ENCODE measurements at regions not wholly inside any gene's neighbourhood (a gene's known extent, or its start where the extent isn't known, plus 50 kb on each side); places are given as distances from the start of the nearest gene placed in this dataset.
A peak's percentile ranks its signal among the peaks of the same experiment; 100 is the strongest.

DNA sequence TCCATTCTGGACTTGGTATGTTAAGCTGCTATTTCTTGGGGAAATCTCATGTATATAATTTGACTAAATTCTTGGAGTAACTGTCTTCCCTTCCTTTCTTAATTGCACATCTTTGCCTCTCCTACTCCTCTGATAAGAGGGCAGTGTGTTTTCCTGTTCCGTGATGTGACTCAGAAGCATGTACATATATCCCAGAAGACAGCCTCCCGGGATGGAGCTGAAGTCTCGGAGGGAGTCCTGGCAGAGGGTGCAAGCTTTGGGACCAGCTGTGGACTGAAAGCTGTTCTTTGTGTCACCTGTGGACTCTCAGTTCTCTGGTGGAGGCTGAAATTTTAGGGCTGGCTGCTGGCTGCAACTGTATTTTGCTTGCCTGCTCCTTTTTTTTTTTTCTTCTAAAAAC, 54.7 kb upstream of the MGAT5 start:
- no peaks in the 10 kb centered on the region for H3K36me3 ChIP-seq
- ATAC-seq = no peak
- no peak overlapping the region for H3K4me3 ChIP-seq
- intact Hi-C loops (cut with DNase I) = loop anchor here (10.0 kb wide), 1 partner anchor 74 kb away; no protein-coding TSS in a partner anchor
- H3K27ac ChIP-seq = no peak overlapping the region
- DNase-seq = no peak
- H3K9me3 ChIP-seq = no peaks in the 10 kb centered on the region
- H3K4me1 ChIP-seq = peaks cover 9% of the 10 kb centered on the region
- no peaks in the 10 kb centered on the region for H3K27me3 ChIP-seq
- no peak for TF ChIP-seq CTCF (IDR thresholded peaks at IDR 0.05)

- no peak for TF ChIP-seq CTCF (IDR thresholded peaks at IDR 0.05)
- intact Hi-C loops (cut with DNase I) = no loop called here
- no peaks in the 10 kb centered on the region for H3K27me3 ChIP-seq
Measured at GRCh38 chr2:134200036-134200618, 53.7 kb upstream of the MGAT5 start.

GRCh38 chr2:134201533-134201932, 52.3 kb upstream of the MGAT5 start:
- Histone ChIP-seq H3K36me3 (no peaks in the 10 kb centered on the region), H3K27ac (no peak overlapping the region), H3K4me3 (no peak overlapping the region), H3K27me3 (no peaks in the 10 kb centered on the region), H3K9me3 (no peaks in the 10 kb centered on the region), H3K4me1 (peaks cover 24% of the 10 kb centered on the region)
- intact Hi-C loops (cut with DNase I) = no loop called here
- ATAC-seq = no peak
- no peak for TF ChIP-seq CTCF (IDR thresholded peaks at IDR 0.05)
- DNase-seq = no peak

More at GRCh38 chr2:134200036-134200618, 53.7 kb upstream of the MGAT5 start:
- peaks cover 11% of the 10 kb centered on the region for H3K4me1 ChIP-seq
- ATAC-seq = no peak
- no peak overlapping the region for H3K4me3 ChIP-seq
- no peak overlapping the region for H3K27ac ChIP-seq
- no peaks in the 10 kb centered on the region for H3K36me3 ChIP-seq
- no peak for DNase-seq
- no peaks in the 10 kb centered on the region for H3K9me3 ChIP-seq

- DNase-seq (no peak), ATAC-seq (no peak)
- Histone ChIP-seq H3K4me3 (no peak overlapping the region), H3K27me3 (no peaks in the 10 kb centered on the region), H3K4me1 (peaks cover 32% of the 10 kb centered on the region), H3K9me3 (no peaks in the 10 kb centered on the region), H3K36me3 (no peaks in the 10 kb centered on the region), H3K27ac (no peak overlapping the region)
- TF ChIP-seq CTCF (IDR thresholded peaks at IDR 0.05) = no peak
- intact Hi-C loops (cut with DNase I) = no loop called here
Measured at GRCh38 chr2:134202371-134202770, 51.5 kb upstream of the MGAT5 start.

GRCh38 chr2:134203175-134203574, 50.7 kb upstream of the MGAT5 start:
- DNase-seq (no peak), ATAC-seq (no peak)
- intact Hi-C loops (cut with DNase I) = no loop called here
- Histone ChIP-seq H3K9me3 (no peaks in the 10 kb centered on the region), H3K36me3 (no peaks in the 10 kb centered on the region), H3K4me3 (no peak overlapping the region), H3K27me3 (no peaks in the 10 kb centered on the region), H3K4me1 (peaks cover 26% of the 10 kb centered on the region), H3K27ac (no peak overlapping the region)
- no peak for TF ChIP-seq CTCF (IDR thresholded peaks at IDR 0.05)

Small RNA genes lying in the stretch of these regions (microRNA-seq; reads per million reads assigned to microRNA genes)
- gene MIR3679 (ENCODE audit: borderline microRNAs expressed) = 2.5 reads per million, percentile 15 among the genes with 10 or more reads in this experiment
